ENCODE measurements at regions not wholly inside any gene's neighbourhood (a gene's known extent, or its start where the extent isn't known, plus 50 kb on each side); places are given as distances from the start of the nearest gene placed in this dataset.

DNA sequence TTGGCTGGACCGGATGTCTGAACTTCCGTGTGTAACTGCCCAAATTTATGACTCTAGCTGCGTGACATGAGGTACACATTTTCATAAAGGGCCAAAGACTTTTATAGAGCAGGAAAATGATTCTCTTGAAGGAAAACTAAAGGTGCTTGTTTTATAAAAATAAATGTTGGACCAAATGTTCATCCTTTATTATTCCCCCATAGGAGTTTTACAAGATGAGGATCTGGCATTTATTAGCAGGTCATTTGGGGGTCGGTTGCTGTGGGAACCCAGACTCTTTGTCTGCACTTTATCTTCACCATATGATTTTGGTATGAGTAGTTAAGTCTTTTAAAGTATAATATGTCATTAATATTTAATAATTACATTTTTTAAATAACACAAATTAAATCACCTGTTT is 571.2 kb downstream of the EFNA5 start:
- Histone ChIP-seq H4K20me1 (ENCODE audit: insufficient read depth, low read length) (no peaks in the 10 kb centered on the region), H3K4me3 (ENCODE audit: low read depth, low read length, poor library complexity, severe bottlenecking) (no peak overlapping the region), H3K4me1 (ENCODE audit: insufficient read depth, low read length, severe bottlenecking) (no peaks in the 10 kb centered on the region), H3K36me3 (ENCODE audit: insufficient read depth, low read length) (no peaks in the 10 kb centered on the region), H3K4me2 (ENCODE audit: low read length) (no peak overlapping the region), H3F3A (ENCODE audit: insufficient read depth, low read length) (no peaks in the 10 kb centered on the region), H3K9me2 (ENCODE audit: low read depth, low read length) (no peaks in the 10 kb centered on the region), H2AFZ (ENCODE audit: low read length) (no peak overlapping the region), H3K9ac (ENCODE audit: low read length) (no peak overlapping the region), H3K79me2 (ENCODE audit: insufficient read depth, low read length) (no peaks in the 10 kb centered on the region), H3K27me3 (ENCODE audit: insufficient read depth, low read length) (no peaks in the 10 kb centered on the region), H3K9me3 (ENCODE audit: low read length) (no peaks in the 10 kb centered on the region), H3K27ac (ENCODE audit: low read depth, low read length, poor library complexity, severe bottlenecking) (no peak overlapping the region)
- no peak for TF ChIP-seq CTCF (IDR thresholded peaks at IDR 0.05; ENCODE audit: low read length)
- no peak for TF ChIP-seq EZH2 (IDR thresholded peaks at IDR 0.05; ENCODE audit: borderline replicate concordance, low read length)

DNA sequence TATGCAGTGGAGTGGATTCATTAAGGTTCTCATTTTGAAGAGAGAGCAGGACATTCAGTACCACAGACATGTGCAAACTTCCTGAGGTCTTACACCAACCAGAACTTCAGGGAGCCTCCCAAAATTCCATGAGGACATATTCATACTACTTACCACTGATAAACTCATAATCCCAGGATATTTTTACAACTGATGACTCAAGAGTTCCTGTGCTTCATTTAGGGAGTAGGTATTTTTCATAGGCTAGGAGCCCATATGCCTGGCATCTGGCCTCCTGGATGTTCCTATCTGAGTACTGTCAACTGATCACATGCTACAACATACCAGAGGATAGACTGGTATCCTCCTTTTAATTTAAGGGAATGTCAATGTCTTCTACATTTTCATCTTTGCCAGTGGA is 578.0 kb downstream of the EFNA5 start:
- Histone ChIP-seq H3F3A (ENCODE audit: insufficient read depth, low read length) (no peaks in the 10 kb centered on the region), H3K4me2 (ENCODE audit: low read length) (no peak overlapping the region), H3K27ac (ENCODE audit: low read depth, low read length, poor library complexity, severe bottlenecking) (no peak overlapping the region), H3K79me2 (ENCODE audit: insufficient read depth, low read length) (no peaks in the 10 kb centered on the region), H3K9me2 (ENCODE audit: low read depth, low read length) (no peaks in the 10 kb centered on the region), H3K4me1 (ENCODE audit: insufficient read depth, low read length, severe bottlenecking) (no peaks in the 10 kb centered on the region), H4K20me1 (ENCODE audit: insufficient read depth, low read length) (no peaks in the 10 kb centered on the region), H3K9ac (ENCODE audit: low read length) (no peak overlapping the region), H3K27me3 (ENCODE audit: insufficient read depth, low read length) (no peaks in the 10 kb centered on the region), H3K9me3 (ENCODE audit: low read length) (no peaks in the 10 kb centered on the region), H3K4me3 (ENCODE audit: low read depth, low read length, poor library complexity, severe bottlenecking) (no peak overlapping the region), H3K36me3 (ENCODE audit: insufficient read depth, low read length) (no peaks in the 10 kb centered on the region), H2AFZ (ENCODE audit: low read length) (no peak overlapping the region)
- no peak for TF ChIP-seq CTCF (IDR thresholded peaks at IDR 0.05; ENCODE audit: low read length)
- no peak for TF ChIP-seq EZH2 (IDR thresholded peaks at IDR 0.05; ENCODE audit: borderline replicate concordance, low read length)

DNA sequence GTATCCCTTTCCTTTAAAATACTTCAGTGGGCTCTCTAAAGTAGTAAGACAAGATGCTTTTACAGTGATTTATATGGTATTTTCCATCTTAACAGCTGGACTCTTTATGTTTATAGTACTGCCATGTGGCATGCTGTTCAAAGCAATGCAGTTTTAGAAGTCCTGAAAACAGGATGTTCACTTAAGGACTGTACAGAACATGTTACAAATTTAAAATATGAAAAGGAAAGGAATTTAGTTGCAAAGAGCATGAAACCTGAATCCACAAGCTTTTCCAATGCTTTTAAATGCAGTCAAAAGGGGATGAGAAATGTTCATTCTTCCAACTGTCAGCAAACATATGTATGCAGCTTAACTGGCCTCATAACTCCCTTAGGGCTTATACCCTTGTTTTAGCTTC is 580.2 kb downstream of the EFNA5 start:
- Histone ChIP-seq H4K20me1 (ENCODE audit: insufficient read depth, low read length) (no peaks in the 10 kb centered on the region), H3K4me2 (ENCODE audit: low read length) (no peak overlapping the region), H2AFZ (ENCODE audit: low read length) (no peak overlapping the region), H3K9me3 (ENCODE audit: low read length) (no peaks in the 10 kb centered on the region), H3F3A (ENCODE audit: insufficient read depth, low read length) (no peaks in the 10 kb centered on the region), H3K9ac (ENCODE audit: low read length) (no peak overlapping the region), H3K36me3 (ENCODE audit: insufficient read depth, low read length) (no peaks in the 10 kb centered on the region), H3K79me2 (ENCODE audit: insufficient read depth, low read length) (no peaks in the 10 kb centered on the region), H3K4me1 (ENCODE audit: insufficient read depth, low read length, severe bottlenecking) (no peaks in the 10 kb centered on the region), H3K27me3 (ENCODE audit: insufficient read depth, low read length) (no peaks in the 10 kb centered on the region), H3K9me2 (ENCODE audit: low read depth, low read length) (no peaks in the 10 kb centered on the region), H3K27ac (ENCODE audit: low read depth, low read length, poor library complexity, severe bottlenecking) (no peak overlapping the region), H3K4me3 (ENCODE audit: low read depth, low read length, poor library complexity, severe bottlenecking) (no peak overlapping the region)
- TF ChIP-seq CTCF (IDR thresholded peaks at IDR 0.05; ENCODE audit: low read length) (no peak), EZH2 (IDR thresholded peaks at IDR 0.05; ENCODE audit: borderline replicate concordance, low read length) (no peak)
